ENCODE measurements at regions not wholly inside any gene's neighbourhood (a gene's known extent, or its start where the extent isn't known, plus 50 kb on each side); places are given as distances from the start of the nearest gene placed in this dataset.
"Not testable (repeated sequence)": the region's sequence is repeated elsewhere in the genome, so short reads cannot be mapped to it uniquely, and the experiment has no call there.

DNA sequence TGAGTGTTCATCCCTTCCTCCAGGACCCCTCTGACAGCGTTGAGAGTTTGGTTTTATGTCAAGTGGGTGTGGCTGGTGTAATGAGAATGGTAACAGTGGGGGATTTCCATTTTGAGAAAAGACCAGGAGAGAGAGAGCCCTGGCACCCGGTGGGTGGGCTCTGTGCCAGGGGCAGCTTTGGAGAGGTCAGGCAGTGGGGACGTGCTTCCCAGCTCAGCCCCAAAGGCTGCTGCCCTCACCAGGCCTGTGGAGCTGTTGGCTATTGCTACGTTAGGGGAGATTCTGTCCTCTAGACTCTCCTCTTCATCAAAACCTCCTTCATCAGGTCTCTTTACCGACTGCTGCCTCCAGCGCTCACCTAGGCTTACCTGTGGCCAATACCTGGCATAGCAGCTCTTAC is 176.3 kb downstream of the PTPRU start:
- peaks cover 4 to 6% of the 10 kb centered on the region in 2 donors for H3K4me1 ChIP-seq (ENCODE audit: control insufficient read depth in 2 of 2, insufficient read depth in 2 of 2, low read length in 1 of 2)
- H3K27me3 ChIP-seq (ENCODE audit: control insufficient read depth in 1 of 2, insufficient read depth in 2 of 2, low read length in 2 of 2), result no peaks in the 10 kb centered on the region
- H3K27ac ChIP-seq (ENCODE audit: low read depth in 2 of 2, low read length in 1 of 2), result no peak overlapping the region
- 45 to 48% methylated on average over 5 to 6 of the region's 6 CpGs for WGBS, 2 donors
- H3K4me3 ChIP-seq (ENCODE audit: low read depth in 1 of 2, low read length in 2 of 2), result no peak overlapping the region
- H3K9me3 ChIP-seq (ENCODE audit: control insufficient read depth in 2 of 2, insufficient read depth in 1 of 2, low read depth in 1 of 2, low read length in 1 of 2), result no peaks in the 10 kb centered on the region
- no peaks in the 10 kb centered on the region for H3K36me3 ChIP-seq (ENCODE audit: control insufficient read depth in 2 of 2, insufficient read depth in 2 of 2, low read length in 1 of 2)

DNA sequence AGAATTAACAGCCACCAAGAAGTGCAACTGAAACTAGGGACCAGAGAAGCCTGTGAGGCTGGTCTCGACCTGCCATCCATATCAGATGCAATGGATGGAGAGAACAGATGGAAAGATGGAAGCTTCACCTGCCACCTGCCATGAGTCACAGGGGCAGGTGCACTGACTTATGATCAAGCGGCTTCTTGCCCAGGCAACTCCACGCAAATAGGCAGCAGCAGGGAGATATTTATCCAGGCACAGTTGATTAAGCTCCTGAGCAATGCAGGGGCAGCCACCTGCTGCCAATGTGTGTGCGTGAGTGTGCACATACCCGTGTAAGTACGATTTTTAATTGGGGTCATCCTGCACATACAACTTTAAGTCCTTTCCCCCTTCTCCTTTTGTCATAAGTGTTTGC is 174.2 kb downstream of the PTPRU start:
- Histone ChIP-seq H3K36me3 (ENCODE audit: control insufficient read depth in 2 of 2, insufficient read depth in 2 of 2, low read length in 1 of 2) (no peaks in the 10 kb centered on the region), H3K4me1 (ENCODE audit: control insufficient read depth in 2 of 2, insufficient read depth in 2 of 2, low read length in 1 of 2) (peaks cover 4 to 6% of the 10 kb centered on the region in 2 donors), H3K27ac (ENCODE audit: low read depth in 2 of 2, low read length in 1 of 2) (no peak overlapping the region), H3K4me3 (ENCODE audit: low read depth in 1 of 2, low read length in 2 of 2) (no peak overlapping the region), H3K27me3 (ENCODE audit: control insufficient read depth in 1 of 2, insufficient read depth in 2 of 2, low read length in 2 of 2) (no peaks in the 10 kb centered on the region), H3K9me3 (ENCODE audit: control insufficient read depth in 2 of 2, insufficient read depth in 1 of 2, low read depth in 1 of 2, low read length in 1 of 2) (no peaks in the 10 kb centered on the region)
- 47 to 50% methylated on average over 6 of the region's 6 CpGs for WGBS, 2 donors

DNA sequence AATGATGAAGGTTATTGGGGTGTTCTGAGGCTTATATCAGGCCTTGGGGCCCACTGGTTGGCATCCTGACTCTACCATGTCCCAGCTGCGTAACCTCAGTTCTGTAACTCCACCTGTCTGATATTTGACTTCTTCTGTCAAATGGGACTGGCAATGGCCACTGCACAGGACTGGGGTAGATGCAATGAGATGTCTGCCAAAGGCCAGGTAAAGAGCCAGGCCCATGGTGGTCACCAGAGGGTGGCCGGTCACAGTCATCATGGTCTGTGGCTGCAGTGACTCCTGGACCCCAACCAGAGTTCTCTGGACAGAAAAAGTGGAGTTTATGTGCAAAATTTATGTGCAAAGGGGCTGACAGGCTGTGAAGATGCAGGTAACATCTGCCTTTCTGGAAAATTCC is 173.3 kb downstream of the PTPRU start:
- peaks cover 0 to 4% of the 10 kb centered on the region in 2 donors for H3K4me1 ChIP-seq (ENCODE audit: control insufficient read depth in 2 of 2, insufficient read depth in 2 of 2, low read length in 1 of 2)
- H3K9me3 ChIP-seq (ENCODE audit: control insufficient read depth in 2 of 2, insufficient read depth in 1 of 2, low read depth in 1 of 2, low read length in 1 of 2), result peaks cover 0 to 4% of the 10 kb centered on the region in 2 donors
- no peak overlapping the region for H3K4me3 ChIP-seq (ENCODE audit: low read depth in 1 of 2, low read length in 2 of 2)
- no peaks in the 10 kb centered on the region for H3K27me3 ChIP-seq (ENCODE audit: control insufficient read depth in 1 of 2, insufficient read depth in 2 of 2, low read length in 2 of 2)
- H3K27ac ChIP-seq (ENCODE audit: low read depth in 2 of 2, low read length in 1 of 2), result no peak overlapping the region
- no peaks in the 10 kb centered on the region for H3K36me3 ChIP-seq (ENCODE audit: control insufficient read depth in 2 of 2, insufficient read depth in 2 of 2, low read length in 1 of 2)
- 63 to 75% methylated on average over 2 of the region's 2 CpGs for WGBS, 2 donors

DNA sequence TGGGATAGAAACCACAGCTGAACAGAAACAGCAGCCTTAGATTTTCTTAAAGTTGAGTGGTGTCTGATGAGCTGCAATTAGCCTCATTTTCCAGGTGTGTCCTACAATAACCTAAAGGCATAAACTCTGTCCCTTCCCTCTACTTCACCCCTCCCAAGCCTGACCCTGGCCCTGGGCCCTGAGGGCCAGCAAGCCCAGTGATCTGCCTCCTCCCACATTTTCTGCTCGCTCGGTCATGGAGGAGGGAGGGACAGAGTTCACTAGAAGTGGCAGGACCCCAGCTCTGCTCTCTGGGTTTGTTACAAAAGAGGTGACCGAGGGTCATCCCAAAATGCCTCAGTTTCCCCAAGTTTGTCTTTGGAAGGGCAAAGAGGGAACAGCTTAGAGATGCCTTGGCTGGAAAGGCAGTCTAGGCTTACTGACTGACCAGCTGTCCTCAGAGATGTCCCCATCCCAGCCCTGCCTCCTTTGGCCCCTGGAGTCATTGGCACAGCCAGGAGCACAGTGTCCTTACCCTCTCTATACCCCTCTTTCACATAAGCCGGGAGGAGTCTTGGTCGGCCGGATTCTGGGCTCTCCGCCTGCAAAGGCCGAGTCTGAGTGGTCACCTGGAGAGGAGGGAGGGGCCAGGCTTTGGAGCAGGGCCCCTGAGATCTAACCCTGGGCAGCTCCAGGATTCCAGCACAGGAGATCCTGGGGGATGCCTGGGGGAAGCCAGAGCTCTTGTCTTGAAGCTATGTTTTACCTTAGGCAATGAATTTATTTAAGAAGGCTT is 172.7 kb downstream of the PTPRU start:
- Histone ChIP-seq H3K4me1 (ENCODE audit: control insufficient read depth in 2 of 2, insufficient read depth in 2 of 2, low read length in 1 of 2) (peaks cover 0 to 4% of the 10 kb centered on the region in 2 donors), H3K36me3 (ENCODE audit: control insufficient read depth in 2 of 2, insufficient read depth in 2 of 2, low read length in 1 of 2) (no peaks in the 10 kb centered on the region), H3K4me3 (ENCODE audit: low read depth in 1 of 2, low read length in 2 of 2) (no peak overlapping the region), H3K27me3 (ENCODE audit: control insufficient read depth in 1 of 2, insufficient read depth in 2 of 2, low read length in 2 of 2) (no peaks in the 10 kb centered on the region), H3K27ac (ENCODE audit: low read depth in 2 of 2, low read length in 1 of 2) (no peak overlapping the region), H3K9me3 (ENCODE audit: control insufficient read depth in 2 of 2, insufficient read depth in 1 of 2, low read depth in 1 of 2, low read length in 1 of 2) (peaks cover 0 to 4% of the 10 kb centered on the region in 2 donors)
- 64 to 66% methylated on average over 8 of the region's 8 CpGs for WGBS, 2 donors

DNA sequence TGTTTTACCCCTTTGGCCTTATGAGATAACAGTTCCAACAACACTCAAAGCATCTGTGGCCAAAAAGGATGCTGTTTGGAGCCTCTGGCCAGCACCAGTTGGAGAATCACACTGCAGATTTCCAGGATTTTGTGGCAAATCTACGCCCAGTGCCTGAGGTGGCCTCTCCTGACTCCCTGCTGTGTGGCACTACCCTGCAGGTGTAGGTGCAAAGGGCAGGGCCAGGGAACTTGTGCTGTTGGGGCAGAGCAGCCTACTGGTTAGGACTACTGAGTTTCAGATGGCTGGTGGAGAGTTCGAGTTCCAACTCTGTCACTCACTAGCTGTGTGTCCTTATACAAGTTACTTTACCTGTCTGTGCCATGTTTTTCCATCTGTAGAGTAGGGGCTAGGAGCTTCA is 170.5 kb downstream of the PTPRU start:
- no peaks in the 10 kb centered on the region for H3K36me3 ChIP-seq (ENCODE audit: control insufficient read depth in 2 of 2, insufficient read depth in 2 of 2, low read length in 1 of 2)
- no peaks in the 10 kb centered on the region for H3K4me1 ChIP-seq (ENCODE audit: control insufficient read depth in 2 of 2, insufficient read depth in 2 of 2, low read length in 1 of 2)
- 80 to 85% methylated on average over 2 of the region's 2 CpGs for WGBS, 2 donors
- H3K4me3 ChIP-seq (ENCODE audit: low read depth in 1 of 2, low read length in 2 of 2), result no peak overlapping the region
- no peak overlapping the region for H3K27ac ChIP-seq (ENCODE audit: low read depth in 2 of 2, low read length in 1 of 2)
- no peaks in the 10 kb centered on the region for H3K27me3 ChIP-seq (ENCODE audit: control insufficient read depth in 1 of 2, insufficient read depth in 2 of 2, low read length in 2 of 2)
- peaks cover 0 to 4% of the 10 kb centered on the region in 2 donors for H3K9me3 ChIP-seq (ENCODE audit: control insufficient read depth in 2 of 2, insufficient read depth in 1 of 2, low read depth in 1 of 2, low read length in 1 of 2)

DNA sequence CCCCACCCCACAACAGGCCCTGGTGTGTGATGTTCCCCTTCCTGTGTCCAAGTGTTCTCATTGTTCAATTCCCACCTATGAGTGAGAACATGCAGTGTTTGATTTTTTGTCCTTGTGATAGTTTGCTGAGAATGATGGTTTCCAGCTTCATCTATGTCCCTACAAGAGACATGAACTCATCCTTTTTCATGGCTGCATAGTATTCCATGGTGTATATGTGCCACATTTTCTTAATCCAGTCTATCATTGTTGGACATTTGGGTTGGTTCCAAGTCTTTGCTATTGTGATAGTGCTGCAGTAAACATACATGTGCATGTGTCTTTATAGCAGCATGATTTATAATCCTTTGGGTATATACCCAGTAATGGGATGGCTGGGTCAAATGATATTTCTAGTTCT is 163.9 kb downstream of the PTPRU start:
- H3K27me3 ChIP-seq (ENCODE audit: control insufficient read depth in 1 of 2, insufficient read depth in 2 of 2, low read length in 2 of 2); H3K27ac ChIP-seq (ENCODE audit: low read depth in 2 of 2, low read length in 1 of 2); H3K36me3 ChIP-seq (ENCODE audit: control insufficient read depth in 2 of 2, insufficient read depth in 2 of 2, low read length in 1 of 2); H3K4me3 ChIP-seq (ENCODE audit: low read depth in 1 of 2, low read length in 2 of 2); H3K4me1 ChIP-seq (ENCODE audit: control insufficient read depth in 2 of 2, insufficient read depth in 2 of 2, low read length in 1 of 2); H3K9me3 ChIP-seq (ENCODE audit: control insufficient read depth in 2 of 2, insufficient read depth in 1 of 2, low read depth in 1 of 2, low read length in 1 of 2): not testable (repeated sequence)

DNA sequence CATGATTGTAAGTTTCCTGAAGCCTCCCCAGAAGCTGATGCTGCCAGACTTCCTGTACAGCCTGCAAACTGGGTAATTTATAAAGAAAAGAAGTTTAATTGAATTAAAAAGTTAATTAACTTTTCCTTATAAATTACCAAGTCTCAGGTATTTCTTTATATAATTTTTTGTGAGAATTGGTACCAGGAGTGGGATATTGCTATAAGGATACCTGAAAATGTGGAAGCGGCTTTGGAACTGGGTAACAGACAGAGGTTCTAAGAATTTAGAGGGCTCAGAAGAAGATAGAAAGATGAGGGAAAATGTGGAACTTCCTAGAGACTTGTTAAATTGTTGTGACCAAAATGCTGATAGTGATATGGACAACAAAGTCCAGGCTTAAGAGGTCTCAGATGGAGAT is 163.1 kb downstream of the PTPRU start:
- H3K4me1 ChIP-seq (ENCODE audit: control insufficient read depth in 2 of 2, insufficient read depth in 2 of 2, low read length in 1 of 2), result no peaks in the 10 kb centered on the region
- H3K36me3 ChIP-seq (ENCODE audit: control insufficient read depth in 2 of 2, insufficient read depth in 2 of 2, low read length in 1 of 2), result no peaks in the 10 kb centered on the region
- WGBS, 2 donors, result 59 to 97% methylated on average over 1 of the region's 1 CpG
- no peaks in the 10 kb centered on the region for H3K9me3 ChIP-seq (ENCODE audit: control insufficient read depth in 2 of 2, insufficient read depth in 1 of 2, low read depth in 1 of 2, low read length in 1 of 2)
- no peak overlapping the region for H3K4me3 ChIP-seq (ENCODE audit: low read depth in 1 of 2, low read length in 2 of 2)
- no peaks in the 10 kb centered on the region for H3K27me3 ChIP-seq (ENCODE audit: control insufficient read depth in 1 of 2, insufficient read depth in 2 of 2, low read length in 2 of 2)
- no peak overlapping the region for H3K27ac ChIP-seq (ENCODE audit: low read depth in 2 of 2, low read length in 1 of 2)

DNA sequence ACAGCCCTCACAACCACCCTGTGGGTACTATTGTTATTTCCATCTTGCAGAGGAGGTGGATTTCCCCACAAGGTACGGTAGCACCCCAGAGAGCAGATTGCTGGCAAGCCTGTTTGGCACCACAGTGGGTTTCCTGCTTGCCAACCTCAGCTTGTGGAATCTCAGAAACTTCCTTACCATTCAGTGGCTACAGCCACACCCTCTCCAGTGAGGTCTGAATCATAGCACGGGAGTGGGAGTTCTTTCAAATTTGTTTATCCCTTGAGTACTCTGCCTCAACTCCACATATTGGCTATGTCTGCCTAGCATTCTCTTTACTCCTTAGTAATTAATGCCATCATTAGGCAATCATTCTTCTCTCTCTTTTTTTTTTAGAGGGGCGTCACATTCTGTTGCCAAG is 162.1 kb downstream of the PTPRU start:
- 34 to 45% methylated on average over 3 of the region's 3 CpGs for WGBS, 2 donors

DNA sequence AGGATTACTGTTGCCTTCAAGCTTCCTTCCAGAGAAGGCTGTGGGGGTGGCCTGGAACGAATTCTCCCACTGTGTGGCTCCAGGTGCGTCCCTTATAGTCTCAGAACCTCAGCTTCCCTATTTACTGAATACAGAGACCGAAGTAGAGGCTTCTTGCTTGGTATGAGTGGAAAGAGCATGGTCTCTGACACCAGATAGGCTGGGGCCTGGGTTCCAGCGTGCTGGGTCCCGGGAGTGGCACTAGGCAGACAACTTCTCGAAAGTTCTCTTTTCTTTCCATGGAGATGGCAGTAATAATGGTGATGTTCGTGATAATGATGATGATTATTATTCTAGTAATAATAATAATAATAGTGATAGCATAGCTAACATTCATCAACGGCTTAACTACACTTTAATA is 161.7 kb downstream of the PTPRU start:
- Histone ChIP-seq H3K36me3 (ENCODE audit: control insufficient read depth in 2 of 2, insufficient read depth in 2 of 2, low read length in 1 of 2) (no peaks in the 10 kb centered on the region), H3K4me1 (ENCODE audit: control insufficient read depth in 2 of 2, insufficient read depth in 2 of 2, low read length in 1 of 2) (no peaks in the 10 kb centered on the region), H3K4me3 (ENCODE audit: low read depth in 1 of 2, low read length in 2 of 2) (no peak overlapping the region), H3K9me3 (ENCODE audit: control insufficient read depth in 2 of 2, insufficient read depth in 1 of 2, low read depth in 1 of 2, low read length in 1 of 2) (no peaks in the 10 kb centered on the region), H3K27me3 (ENCODE audit: control insufficient read depth in 1 of 2, insufficient read depth in 2 of 2, low read length in 2 of 2) (no peaks in the 10 kb centered on the region), H3K27ac (ENCODE audit: low read depth in 2 of 2, low read length in 1 of 2) (peak overlapping the region in 1 of 2 donors; percentile 52)
- WGBS, 2 donors, result 70 to 78% methylated on average over 8 of the region's 8 CpGs

More for the DNA sequence above, 162.1 kb downstream of the PTPRU start:
- Histone ChIP-seq H3K36me3 (ENCODE audit: control insufficient read depth in 2 of 2, insufficient read depth in 2 of 2, low read length in 1 of 2) (no peaks in the 10 kb centered on the region), H3K27me3 (ENCODE audit: control insufficient read depth in 1 of 2, insufficient read depth in 2 of 2, low read length in 2 of 2) (no peaks in the 10 kb centered on the region), H3K4me3 (ENCODE audit: low read depth in 1 of 2, low read length in 2 of 2) (no peak overlapping the region), H3K27ac (ENCODE audit: low read depth in 2 of 2, low read length in 1 of 2) (no peak overlapping the region), H3K9me3 (ENCODE audit: control insufficient read depth in 2 of 2, insufficient read depth in 1 of 2, low read depth in 1 of 2, low read length in 1 of 2) (no peaks in the 10 kb centered on the region), H3K4me1 (ENCODE audit: control insufficient read depth in 2 of 2, insufficient read depth in 2 of 2, low read length in 1 of 2) (no peaks in the 10 kb centered on the region)

DNA sequence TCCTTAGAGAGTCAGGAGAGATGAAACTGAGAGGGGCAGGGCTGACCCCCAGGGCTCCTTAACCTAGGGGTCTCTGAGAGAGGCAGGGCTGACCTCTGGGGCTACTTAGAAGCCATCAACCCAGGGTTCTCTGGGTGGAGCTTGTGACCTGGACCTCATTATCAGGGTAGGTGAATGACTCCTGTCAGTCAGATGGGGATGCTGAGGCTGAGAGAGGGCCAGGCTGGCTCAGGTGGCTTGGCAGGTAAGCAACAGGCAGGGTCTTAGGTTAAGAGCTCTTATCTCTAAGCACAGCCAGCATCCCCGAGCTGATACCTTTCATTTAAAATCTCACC is 160.9 kb downstream of the PTPRU start:
- no peaks in the 10 kb centered on the region for H3K27me3 ChIP-seq (ENCODE audit: control insufficient read depth in 1 of 2, insufficient read depth in 2 of 2, low read length in 2 of 2)
- no peaks in the 10 kb centered on the region for H3K36me3 ChIP-seq (ENCODE audit: control insufficient read depth in 2 of 2, insufficient read depth in 2 of 2, low read length in 1 of 2)
- H3K4me1 ChIP-seq (ENCODE audit: control insufficient read depth in 2 of 2, insufficient read depth in 2 of 2, low read length in 1 of 2), result no peaks in the 10 kb centered on the region
- no peak overlapping the region for H3K27ac ChIP-seq (ENCODE audit: low read depth in 2 of 2, low read length in 1 of 2)
- no peak overlapping the region for H3K4me3 ChIP-seq (ENCODE audit: low read depth in 1 of 2, low read length in 2 of 2)
- 75 to 76% methylated on average over 1 of the region's 1 CpG for WGBS, 2 donors
- H3K9me3 ChIP-seq (ENCODE audit: control insufficient read depth in 2 of 2, insufficient read depth in 1 of 2, low read depth in 1 of 2, low read length in 1 of 2), result no peaks in the 10 kb centered on the region

Measured in esophagus (tissue), 2 donors.